ENCODE measurements at regions not wholly inside any gene's neighbourhood (a gene's known extent, or its start where the extent isn't known, plus 50 kb on each side); places are given as distances from the start of the nearest gene placed in this dataset.

DNA sequence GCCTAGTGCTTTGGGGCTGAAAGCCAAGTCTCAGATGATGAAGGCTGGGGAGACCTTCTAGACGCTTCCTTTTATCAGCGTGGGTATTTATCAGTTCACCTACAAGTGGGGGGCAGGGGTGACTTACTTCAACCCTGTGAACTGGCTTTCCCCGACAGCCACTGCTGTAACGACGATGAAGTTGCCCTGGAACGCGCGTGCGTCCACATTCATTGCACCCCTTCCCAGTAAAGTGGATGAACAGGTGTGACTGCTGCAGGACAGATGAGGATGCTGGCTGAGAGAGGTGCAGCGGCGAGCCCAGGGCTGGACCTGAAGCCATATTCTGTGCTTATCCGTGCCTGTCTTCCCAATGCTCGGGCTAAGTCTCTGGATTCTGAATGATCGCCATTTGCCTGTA lies 1122.3 kb downstream of the TBC1D22A start:
- TF ChIP-seq, protein P1, sequence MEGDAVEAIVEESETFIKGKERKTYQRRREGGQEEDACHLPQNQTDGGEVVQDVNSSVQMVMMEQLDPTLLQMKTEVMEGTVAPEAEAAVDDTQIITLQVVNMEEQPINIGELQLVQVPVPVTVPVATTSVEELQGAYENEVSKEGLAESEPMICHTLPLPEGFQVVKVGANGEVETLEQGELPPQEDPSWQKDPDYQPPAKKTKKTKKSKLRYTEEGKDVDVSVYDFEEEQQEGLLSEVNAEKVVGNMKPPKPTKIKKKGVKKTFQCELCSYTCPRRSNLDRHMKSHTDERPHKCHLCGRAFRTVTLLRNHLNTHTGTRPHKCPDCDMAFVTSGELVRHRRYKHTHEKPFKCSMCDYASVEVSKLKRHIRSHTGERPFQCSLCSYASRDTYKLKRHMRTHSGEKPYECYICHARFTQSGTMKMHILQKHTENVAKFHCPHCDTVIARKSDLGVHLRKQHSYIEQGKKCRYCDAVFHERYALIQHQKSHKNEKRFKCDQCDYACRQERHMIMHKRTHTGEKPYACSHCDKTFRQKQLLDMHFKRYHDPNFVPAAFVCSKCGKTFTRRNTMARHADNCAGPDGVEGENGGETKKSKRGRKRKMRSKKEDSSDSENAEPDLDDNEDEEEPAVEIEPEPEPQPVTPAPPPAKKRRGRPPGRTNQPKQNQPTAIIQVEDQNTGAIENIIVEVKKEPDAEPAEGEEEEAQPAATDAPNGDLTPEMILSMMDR (conservative IDR thresholded peaks at IDR 0.05; ENCODE audit: low read length), result no peak
- TF ChIP-seq EZH2phosphoT487 (IDR thresholded peaks at IDR 0.05; ENCODE audit: borderline replicate concordance), result no peak
